Vagina (tissue), 2 donors: ENCODE measurements at regions not wholly inside any gene's neighbourhood (a gene's known extent, or its start where the extent isn't known, plus 50 kb on each side); places are given as distances from the start of the nearest gene placed in this dataset.

Experiments used
- DNase-seq, 2 donors: peaks; one replicate each; pipeline ENCODE4 v3.0.0-alpha.2; 2017; ENCODE audit errors: extremely low spot score in 2 of 2
- H3K27ac ChIP-seq: fragments of 200-600 bp; sonication (generic); one replicate; pipeline ENCODE4 v1.5.1; 2019
- H3K27me3 ChIP-seq: fragments of 200-600 bp; sonication (generic); one replicate; pipeline ENCODE4 v1.5.1; 2019
- H3K36me3 ChIP-seq, 2 donors: fragments of 200-600 bp; sonication (generic); one replicate each; pipeline ENCODE4 v1.5.1; 2017 to 2019
- H3K4me1 ChIP-seq: fragments of 200-600 bp; sonication (generic); one replicate; pipeline ENCODE4 v1.5.1; 2019
- H3K4me3 ChIP-seq, 2 donors: fragments of 200-600 bp; sonication (generic); 1 replicate in 1 of 2; 2 replicates in 1 of 2; pipeline ENCODE4 v1.5.1; 2016 to 2019
- H3K9me3 ChIP-seq: fragments of 200-600 bp; sonication (generic); one replicate; pipeline ENCODE4 v1.5.1; 2019
- CTCF ChIP-seq, 3 experiments: fragments of 450-650 bp in 2 of 3; fragments of 200-600 bp in 1 of 3; sonication (generic) in 1 of 3; IDR thresholded peaks; one replicate each; pipeline ENCODE4 v1.5.1; 2017 to 2019; ENCODE audit warnings: antibody characterized with exemption in 3 of 3, mild to moderate bottlenecking in 2 of 3, moderate library complexity in 2 of 3
- POLR2A ChIP-seq, 2 donors: fragments of 450-650 bp; IDR thresholded peaks; one replicate each; pipeline ENCODE4 v1.6.1; 2017; ENCODE audit warnings: antibody characterized with exemption in 2 of 2, mild to moderate bottlenecking in 2 of 2, moderate library complexity in 2 of 2
- POLR2AphosphoS5 ChIP-seq, 2 donors: sonication (generic); formaldehyde crosslinking; IDR thresholded peaks; one replicate each; pipeline ENCODE4 v1.9.0; 2017; ENCODE audit warnings: antibody characterized with exemption in 2 of 2, mild to moderate bottlenecking in 2 of 2, low read depth in 1 of 2; ENCODE audit not compliant: insufficient read depth in 1 of 2
- intact Hi-C: fragments of 100-400 bp; cut with DNase I; formaldehyde crosslinking; loops from one replicate; pipeline ENCODE4 v1.15.1; 2023

- H3K4me3 ChIP-seq: no peak overlapping the region
- H3K27ac ChIP-seq: no peak overlapping the region
- no peaks in the 10 kb centered on the region for H3K4me1 ChIP-seq
- no peaks in the 10 kb centered on the region for H3K36me3 ChIP-seq
- DNase-seq: no peak
- no peak for TF ChIP-seq CTCF (IDR thresholded peaks at IDR 0.05)
- TF ChIP-seq POLR2A (IDR thresholded peaks at IDR 0.05): no peak
- no peak for TF ChIP-seq POLR2AphosphoS5 (IDR thresholded peaks at IDR 0.05; ENCODE audit: insufficient read depth in 1 of 2, low read depth in 1 of 2)
- intact Hi-C loops: no loop called here
- no peaks in the 10 kb centered on the region for H3K27me3 ChIP-seq
- H3K9me3 ChIP-seq: no peaks in the 10 kb centered on the region
These were observed 205.6 kb upstream of the GDNF start for GRCh38 chr5:38045446-38045845.

- Histone ChIP-seq H3K36me3 (no peaks in the 10 kb centered on the region), H3K9me3 (no peaks in the 10 kb centered on the region), H3K4me3 (no peak overlapping the region), H3K4me1 (no peaks in the 10 kb centered on the region), H3K27ac (no peak overlapping the region), H3K27me3 (no peaks in the 10 kb centered on the region)
- DNase-seq: no peak
- no peak for TF ChIP-seq POLR2A (IDR thresholded peaks at IDR 0.05)
- TF ChIP-seq CTCF (IDR thresholded peaks at IDR 0.05): no peak
- TF ChIP-seq POLR2AphosphoS5 (IDR thresholded peaks at IDR 0.05; ENCODE audit: insufficient read depth in 1 of 2, low read depth in 1 of 2): no peak
- intact Hi-C loops: no loop called here
These were observed 200.0 kb upstream of the GDNF start for GRCh38 chr5:38039826-38040225.

GRCh38 chr5:38039091-38039490 lies 199.2 kb upstream of the GDNF start:
- H3K36me3 ChIP-seq: no peaks in the 10 kb centered on the region
- no peak for TF ChIP-seq POLR2AphosphoS5 (IDR thresholded peaks at IDR 0.05; ENCODE audit: insufficient read depth in 1 of 2, low read depth in 1 of 2)
- H3K4me3 ChIP-seq: no peak overlapping the region
- H3K9me3 ChIP-seq: no peaks in the 10 kb centered on the region
- H3K4me1 ChIP-seq: no peaks in the 10 kb centered on the region
- H3K27ac ChIP-seq: no peak overlapping the region
- intact Hi-C loops: no loop called here
- H3K27me3 ChIP-seq: no peaks in the 10 kb centered on the region
- no peak for DNase-seq

GRCh38 chr5:38036765-38037164 lies 196.9 kb upstream of the GDNF start:
- Histone ChIP-seq H3K36me3 (no peaks in the 10 kb centered on the region), H3K9me3 (no peaks in the 10 kb centered on the region), H3K4me3 (no peak overlapping the region), H3K4me1 (no peaks in the 10 kb centered on the region), H3K27ac (no peak overlapping the region), H3K27me3 (no peaks in the 10 kb centered on the region)
- intact Hi-C loops: no loop called here
- no peak for TF ChIP-seq CTCF (IDR thresholded peaks at IDR 0.05)
- TF ChIP-seq POLR2AphosphoS5 (IDR thresholded peaks at IDR 0.05; ENCODE audit: insufficient read depth in 1 of 2, low read depth in 1 of 2): no peak
- no peak for TF ChIP-seq POLR2A (IDR thresholded peaks at IDR 0.05)
- no peak for DNase-seq

GRCh38 chr5:38032149-38032548 lies 192.3 kb upstream of the GDNF start:
- H3K27me3 ChIP-seq: no peaks in the 10 kb centered on the region
- H3K4me1 ChIP-seq: no peaks in the 10 kb centered on the region
- H3K4me3 ChIP-seq: no peak overlapping the region
- DNase-seq: no peak
- H3K27ac ChIP-seq: no peak overlapping the region
- intact Hi-C loops: no loop called here
- H3K36me3 ChIP-seq: no peaks in the 10 kb centered on the region
- no peak for TF ChIP-seq POLR2A (IDR thresholded peaks at IDR 0.05)
- TF ChIP-seq POLR2AphosphoS5 (IDR thresholded peaks at IDR 0.05; ENCODE audit: insufficient read depth in 1 of 2, low read depth in 1 of 2): no peak
- no peak for TF ChIP-seq CTCF (IDR thresholded peaks at IDR 0.05)
- H3K9me3 ChIP-seq: no peaks in the 10 kb centered on the region

- TF ChIP-seq POLR2AphosphoS5 (IDR thresholded peaks at IDR 0.05; ENCODE audit: insufficient read depth in 1 of 2, low read depth in 1 of 2) (no peak), CTCF (IDR thresholded peaks at IDR 0.05) (no peak), POLR2A (IDR thresholded peaks at IDR 0.05) (no peak)
- H3K4me3 ChIP-seq: no peak overlapping the region
- no peak for DNase-seq
- no peak overlapping the region for H3K27ac ChIP-seq
- H3K36me3 ChIP-seq: no peaks in the 10 kb centered on the region
- no peaks in the 10 kb centered on the region for H3K4me1 ChIP-seq
- H3K9me3 ChIP-seq: no peaks in the 10 kb centered on the region
- H3K27me3 ChIP-seq: no peaks in the 10 kb centered on the region
- intact Hi-C loops: no loop called here
These were observed 191.5 kb upstream of the GDNF start for GRCh38 chr5:38031304-38031703.
